BLaER1 (cell line): ENCODE measurements at regions not wholly inside any gene's neighbourhood (a gene's known extent, or its start where the extent isn't known, plus 50 kb on each side); places are given as distances from the start of the nearest gene placed in this dataset.
"Not testable (repeated sequence)": the region's sequence is repeated elsewhere in the genome, so short reads cannot be mapped to it uniquely, and the experiment has no call there.

Experiments used
- H3K27ac ChIP-seq: shearing (Covaris generic); formaldehyde crosslinking; 2 replicates; pipeline ENCODE4 v1.8.1; 2022
- H3K27me3 ChIP-seq: shearing (Covaris generic); formaldehyde crosslinking; 2 replicates; pipeline ENCODE4 v1.8.1; 2022
- H3K36me3 ChIP-seq: shearing (Covaris generic); formaldehyde crosslinking; 2 replicates; pipeline ENCODE4 v1.8.1; 2022
- H3K4me1 ChIP-seq: shearing (Covaris generic); formaldehyde crosslinking; 2 replicates; pipeline ENCODE4 v1.8.1; 2022
- H3K4me2 ChIP-seq: shearing (Covaris generic); formaldehyde crosslinking; 2 replicates; pipeline ENCODE4 v1.8.1; 2022
- H3K4me3 ChIP-seq: shearing (Covaris generic); formaldehyde crosslinking; 2 replicates; pipeline ENCODE4 v1.8.1; 2022
- H3K9ac ChIP-seq: shearing (Covaris generic); formaldehyde crosslinking; 2 replicates; pipeline ENCODE4 v1.8.1; 2022
- H3K9me3 ChIP-seq: shearing (Covaris generic); formaldehyde crosslinking; 2 replicates; pipeline ENCODE4 v1.8.1; 2022
- H4K20me1 ChIP-seq: shearing (Covaris generic); formaldehyde crosslinking; 2 replicates; pipeline ENCODE4 v1.8.1; 2022
- Cebpa-rat ChIP-seq: shearing (Covaris generic); IDR thresholded peaks from 2 replicates; pipeline ENCODE4 v1.8.1; 2022

DNA sequence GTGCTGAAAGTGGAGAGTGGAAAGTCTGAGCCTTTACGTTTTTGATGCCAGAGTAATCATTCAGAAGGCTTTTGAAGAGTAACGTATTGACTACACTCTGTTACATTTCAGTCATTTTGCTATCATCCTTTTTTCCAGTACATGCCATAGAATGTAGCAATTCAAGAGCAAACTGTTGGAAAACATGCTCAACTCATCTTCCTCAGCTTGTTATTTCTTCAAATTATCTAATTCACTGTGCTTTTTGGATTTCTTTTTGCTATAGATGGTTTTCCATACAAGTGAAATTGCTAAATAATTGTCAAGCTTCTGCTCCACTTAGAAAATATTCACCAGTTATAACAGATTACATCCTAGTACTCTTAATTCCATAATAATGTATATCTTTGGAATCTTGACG is 129.9 kb upstream of the CLEC14A start:
- Histone ChIP-seq H3K27me3 (no peaks in the 10 kb centered on the region), H3K9me3 (no peaks in the 10 kb centered on the region), H3K27ac (no peak overlapping the region), H3K36me3 (no peaks in the 10 kb centered on the region), H3K4me2 (no peak overlapping the region), H3K4me1 (no peaks in the 10 kb centered on the region), H3K9ac (no peak overlapping the region), H4K20me1 (no peaks in the 10 kb centered on the region), H3K4me3 (no peak overlapping the region)
- no peak for TF ChIP-seq Cebpa-rat

DNA sequence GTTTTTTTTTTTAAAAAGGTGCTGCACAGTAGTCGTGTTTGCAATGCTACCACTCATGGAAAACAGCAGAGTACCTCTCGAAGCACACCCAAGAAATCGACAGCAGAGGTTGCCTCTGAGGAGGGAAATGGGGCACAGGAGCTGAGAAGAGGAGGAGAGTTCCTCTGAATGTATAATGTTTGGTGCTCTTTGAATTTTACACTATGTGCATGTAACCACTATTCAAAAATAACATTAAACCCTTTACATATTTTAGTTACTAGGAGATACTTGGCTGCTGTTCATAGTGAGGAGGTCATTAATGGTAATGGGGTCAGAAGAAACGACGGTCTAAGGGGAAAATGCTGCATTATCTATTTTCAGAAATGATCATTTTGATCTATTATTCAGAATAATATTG is 129.4 kb upstream of the CLEC14A start:
- TF ChIP-seq Cebpa-rat: no peak
- no peak overlapping the region for H3K4me2 ChIP-seq
- H3K9ac ChIP-seq: no peak overlapping the region
- H4K20me1 ChIP-seq: no peaks in the 10 kb centered on the region
- no peak overlapping the region for H3K27ac ChIP-seq
- H3K36me3 ChIP-seq: no peaks in the 10 kb centered on the region
- no peaks in the 10 kb centered on the region for H3K4me1 ChIP-seq
- no peak overlapping the region for H3K4me3 ChIP-seq
- H3K27me3 ChIP-seq: no peaks in the 10 kb centered on the region
- H3K9me3 ChIP-seq: no peaks in the 10 kb centered on the region

- Histone ChIP-seq H3K27me3 (no peaks in the 10 kb centered on the region), H3K9ac (no peak overlapping the region), H3K4me1 (no peaks in the 10 kb centered on the region), H3K36me3 (no peaks in the 10 kb centered on the region), H4K20me1 (no peaks in the 10 kb centered on the region), H3K9me3 (no peaks in the 10 kb centered on the region), H3K4me2 (no peak overlapping the region), H3K4me3 (no peak overlapping the region), H3K27ac (no peak overlapping the region)
- TF ChIP-seq Cebpa-rat: no peak
These were observed 128.8 kb upstream of the CLEC14A start for GRCh38 chr14:38384741-38385140.

DNA sequence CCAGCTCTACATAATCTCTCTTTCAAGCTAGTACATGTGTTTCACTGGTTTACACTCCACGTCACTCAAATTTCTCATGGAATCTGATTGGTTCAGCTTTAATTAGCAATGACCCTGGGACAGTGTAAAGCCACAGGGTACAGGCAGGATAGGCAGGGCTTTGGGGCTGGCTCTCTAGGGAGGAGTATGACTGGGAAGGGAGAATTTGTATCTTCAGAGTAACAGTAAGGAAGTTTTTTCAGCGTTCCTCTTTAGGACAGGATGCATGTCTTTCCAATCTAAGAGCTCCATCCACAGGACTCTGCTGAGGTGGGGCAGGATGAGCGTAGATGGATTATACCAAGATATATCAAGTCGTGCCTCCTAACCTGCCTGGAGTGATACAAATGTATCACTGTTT is 112.0 kb upstream of the CLEC14A start:
- Histone ChIP-seq H3K36me3 (no peaks in the 10 kb centered on the region), H3K27me3 (no peaks in the 10 kb centered on the region), H3K9ac (no peak overlapping the region), H3K4me1 (no peaks in the 10 kb centered on the region), H3K27ac (no peak overlapping the region), H3K4me3 (no peak overlapping the region), H3K4me2 (no peak overlapping the region), H4K20me1 (no peaks in the 10 kb centered on the region), H3K9me3 (no peaks in the 10 kb centered on the region)
- no peak for TF ChIP-seq Cebpa-rat

DNA sequence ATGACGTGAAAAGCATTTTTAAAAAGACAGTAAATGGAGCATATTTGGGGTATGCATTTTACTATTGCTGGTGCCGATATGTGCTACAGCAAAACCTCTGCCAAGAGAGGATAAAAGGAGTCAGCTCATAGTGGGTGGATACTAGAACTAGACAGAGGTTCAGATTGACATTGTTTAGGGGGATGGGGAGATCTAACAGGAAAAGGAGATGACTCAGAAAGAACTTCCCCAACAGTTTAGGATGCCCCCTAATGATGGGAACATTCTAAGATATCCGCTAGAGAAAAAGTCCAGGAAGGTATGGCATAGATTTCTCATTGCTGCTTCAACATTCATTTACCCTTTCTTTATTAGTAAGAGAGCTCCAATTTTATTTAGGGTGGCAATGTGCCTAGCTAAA is 110.5 kb upstream of the CLEC14A start:
- H3K9ac ChIP-seq: no peak overlapping the region
- H3K4me1 ChIP-seq: no peaks in the 10 kb centered on the region
- H3K4me3 ChIP-seq: no peak overlapping the region
- no peak for TF ChIP-seq Cebpa-rat
- no peaks in the 10 kb centered on the region for H4K20me1 ChIP-seq
- no peak overlapping the region for H3K4me2 ChIP-seq
- no peaks in the 10 kb centered on the region for H3K9me3 ChIP-seq
- H3K27me3 ChIP-seq: no peaks in the 10 kb centered on the region
- H3K36me3 ChIP-seq: no peaks in the 10 kb centered on the region
- no peak overlapping the region for H3K27ac ChIP-seq

DNA sequence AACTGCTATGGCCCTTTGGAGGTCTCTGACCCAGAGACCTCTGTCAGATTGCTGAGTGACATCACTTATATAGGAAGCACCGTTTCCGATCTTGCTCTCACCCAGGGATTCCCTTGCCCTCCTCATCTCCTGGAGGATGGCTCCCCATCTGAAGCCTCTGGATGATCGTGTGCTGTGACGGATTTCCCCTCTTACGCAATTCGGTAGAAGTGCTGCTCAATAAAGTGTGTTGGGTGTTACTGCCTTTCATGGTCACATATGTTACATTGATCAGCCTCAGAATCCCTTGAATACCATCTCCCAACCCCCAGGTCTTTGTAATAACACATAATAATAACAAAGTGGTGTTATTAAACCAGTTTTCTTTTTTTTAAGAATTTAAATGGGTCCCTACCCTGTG is 107.3 kb upstream of the CLEC14A start:
- Histone ChIP-seq H3K36me3 (no peaks in the 10 kb centered on the region), H3K27me3 (no peaks in the 10 kb centered on the region), H3K4me3 (no peak overlapping the region), H3K4me2 (no peak overlapping the region), H3K9ac (no peak overlapping the region), H3K27ac (no peak overlapping the region), H3K9me3 (no peaks in the 10 kb centered on the region), H3K4me1 (no peaks in the 10 kb centered on the region), H4K20me1 (no peaks in the 10 kb centered on the region)
- peak; percentile 38; the same call in 1 of the 2 replicates for TF ChIP-seq Cebpa-rat

DNA sequence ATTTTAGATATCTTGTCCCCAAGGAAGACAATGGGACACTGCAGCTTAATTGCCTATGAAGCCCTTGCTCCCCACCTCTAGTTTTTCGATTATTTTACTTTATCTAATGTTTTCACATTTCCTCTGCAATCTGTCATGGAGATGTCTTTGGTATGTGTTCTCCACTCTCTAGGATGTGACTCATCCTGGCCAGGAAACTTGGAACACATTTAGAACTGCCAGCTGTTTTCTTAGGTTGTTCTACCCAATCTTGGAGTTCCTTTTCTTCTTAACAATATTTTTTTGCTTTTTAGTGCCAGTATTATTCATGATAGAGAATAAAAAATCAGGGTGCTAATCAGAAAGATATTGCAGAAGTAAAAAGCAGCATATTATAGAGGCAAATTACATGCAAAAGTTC is 101.7 kb upstream of the CLEC14A start:
- H3K9ac ChIP-seq: no peak overlapping the region
- H3K9me3 ChIP-seq: peaks cover 22% of the 10 kb centered on the region
- no peaks in the 10 kb centered on the region for H3K36me3 ChIP-seq
- H4K20me1 ChIP-seq: no peaks in the 10 kb centered on the region
- H3K27ac ChIP-seq: no peak overlapping the region
- H3K27me3 ChIP-seq: no peaks in the 10 kb centered on the region
- H3K4me2 ChIP-seq: no peak overlapping the region
- no peak overlapping the region for H3K4me3 ChIP-seq
- H3K4me1 ChIP-seq: no peaks in the 10 kb centered on the region
- TF ChIP-seq Cebpa-rat: no peak

DNA sequence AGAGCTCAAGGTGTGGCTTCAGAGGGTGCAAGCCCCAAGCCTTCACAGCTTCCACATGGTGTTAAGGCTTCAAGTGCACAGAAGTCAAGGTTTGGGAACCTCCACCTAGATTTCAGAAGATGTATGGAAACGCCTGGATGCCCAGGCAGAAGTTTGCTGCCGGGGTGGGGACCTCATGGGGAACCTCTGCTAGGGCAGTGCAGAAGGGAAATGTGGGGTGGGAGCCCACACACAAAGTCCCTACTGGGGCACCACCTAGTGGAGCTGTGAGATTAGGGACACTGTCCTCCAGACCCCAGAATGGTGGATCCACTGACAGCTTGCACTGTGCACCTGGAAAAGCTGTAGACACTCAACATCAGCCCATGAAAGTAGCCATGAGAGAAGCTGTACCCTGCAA is 99.6 kb upstream of the CLEC14A start:
- not testable (repeated sequence) for H3K27ac ChIP-seq, H3K4me3 ChIP-seq, H3K9ac ChIP-seq, H3K4me2 ChIP-seq, H3K36me3 ChIP-seq, H3K4me1 ChIP-seq, H4K20me1 ChIP-seq, H3K27me3 ChIP-seq
- peaks cover 22% of the 10 kb centered on the region for H3K9me3 ChIP-seq

DNA sequence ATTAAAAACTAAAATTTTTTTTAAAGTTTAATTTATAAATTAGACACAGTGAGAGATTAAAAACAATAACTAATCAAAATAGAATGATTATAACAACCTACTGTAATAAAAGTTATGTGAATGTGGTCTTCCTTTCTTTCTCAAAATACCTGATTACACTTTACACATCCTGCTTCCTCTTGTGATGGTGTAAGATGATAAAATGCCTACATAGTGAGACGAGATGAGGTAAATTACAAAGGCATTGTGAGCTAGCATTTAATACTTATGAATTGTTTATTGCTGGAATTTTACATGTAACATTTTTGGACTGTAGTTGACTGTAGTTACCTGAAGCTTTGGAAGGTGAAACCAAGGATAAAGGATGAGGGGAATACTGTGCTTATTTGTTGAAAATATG is 94.2 kb upstream of the CLEC14A start:
- Histone ChIP-seq H3K9ac (no peak overlapping the region), H3K27me3 (no peaks in the 10 kb centered on the region), H3K36me3 (no peaks in the 10 kb centered on the region), H4K20me1 (no peaks in the 10 kb centered on the region), H3K9me3 (peaks cover 12% of the 10 kb centered on the region), H3K27ac (no peak overlapping the region), H3K4me1 (no peaks in the 10 kb centered on the region), H3K4me3 (no peak overlapping the region), H3K4me2 (no peak overlapping the region)
- TF ChIP-seq Cebpa-rat: no peak

DNA sequence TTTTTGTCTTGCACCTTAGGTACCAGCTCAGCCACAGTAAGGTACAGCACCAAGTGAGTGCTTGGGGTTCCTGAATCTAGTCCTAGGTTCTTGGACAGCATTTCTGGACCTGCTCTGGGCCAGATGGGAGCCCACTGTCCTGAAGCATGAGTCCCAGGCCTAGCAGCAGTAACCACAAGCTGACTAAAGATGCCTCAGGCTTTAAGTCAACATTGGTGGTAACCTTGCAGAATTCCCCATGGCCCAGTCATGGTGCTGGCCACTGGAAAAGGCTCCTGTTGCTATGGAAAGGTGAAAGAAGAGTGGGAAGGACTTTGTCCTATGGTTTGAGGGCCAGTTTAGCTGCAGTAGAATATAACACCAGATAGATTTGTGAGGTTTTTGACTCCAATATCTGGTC is 86.9 kb upstream of the CLEC14A start:
- TF ChIP-seq Cebpa-rat: no peak
- no peaks in the 10 kb centered on the region for H3K4me1 ChIP-seq
- H3K9ac ChIP-seq: no peak overlapping the region

DNA sequence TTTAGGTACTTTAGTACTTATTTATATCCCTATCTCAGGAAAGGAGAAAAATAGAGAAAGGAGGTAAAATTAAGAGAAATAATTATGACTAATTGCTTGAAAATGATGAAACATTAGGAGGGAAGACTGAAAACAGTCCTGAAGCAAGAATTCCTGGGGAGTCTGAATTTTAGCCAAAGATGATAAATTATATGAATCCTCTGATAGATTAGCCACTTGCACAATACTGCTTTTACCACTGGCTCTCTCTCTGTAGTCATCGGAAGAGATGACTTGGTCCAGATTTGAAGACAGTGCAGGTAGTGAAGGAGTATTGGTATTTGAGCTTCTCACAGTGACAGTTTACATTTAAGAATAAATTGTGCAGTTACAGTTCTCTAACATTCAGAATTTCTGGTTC is 83.8 kb upstream of the CLEC14A start:
- Histone ChIP-seq H3K4me1 (no peaks in the 10 kb centered on the region), H3K4me2 (no peak overlapping the region), H4K20me1 (no peaks in the 10 kb centered on the region), H3K27ac (no peak overlapping the region), H3K4me3 (no peak overlapping the region), H3K9ac (no peak overlapping the region), H3K36me3 (no peaks in the 10 kb centered on the region), H3K9me3 (no peaks in the 10 kb centered on the region), H3K27me3 (no peaks in the 10 kb centered on the region)
- no peak for TF ChIP-seq Cebpa-rat

More for the DNA sequence above, 86.9 kb upstream of the CLEC14A start:
- no peaks in the 10 kb centered on the region for H3K27me3 ChIP-seq
- no peaks in the 10 kb centered on the region for H3K36me3 ChIP-seq
- no peak overlapping the region for H3K4me2 ChIP-seq
- no peak overlapping the region for H3K4me3 ChIP-seq
- no peaks in the 10 kb centered on the region for H4K20me1 ChIP-seq
- H3K9me3 ChIP-seq: no peaks in the 10 kb centered on the region
- H3K27ac ChIP-seq: no peak overlapping the region
